ENCODE measurements at regions not wholly inside any gene's neighbourhood (a gene's known extent, or its start where the extent isn't known, plus 50 kb on each side); places are given as distances from the start of the nearest gene placed in this dataset.

GRCh38 chr6:99073223-99073622 lies 125.5 kb upstream of the FBXL4 start:
- TF ChIP-seq POLR2A (IDR thresholded peaks at IDR 0.05) = no peak
- TF ChIP-seq, protein P1, sequence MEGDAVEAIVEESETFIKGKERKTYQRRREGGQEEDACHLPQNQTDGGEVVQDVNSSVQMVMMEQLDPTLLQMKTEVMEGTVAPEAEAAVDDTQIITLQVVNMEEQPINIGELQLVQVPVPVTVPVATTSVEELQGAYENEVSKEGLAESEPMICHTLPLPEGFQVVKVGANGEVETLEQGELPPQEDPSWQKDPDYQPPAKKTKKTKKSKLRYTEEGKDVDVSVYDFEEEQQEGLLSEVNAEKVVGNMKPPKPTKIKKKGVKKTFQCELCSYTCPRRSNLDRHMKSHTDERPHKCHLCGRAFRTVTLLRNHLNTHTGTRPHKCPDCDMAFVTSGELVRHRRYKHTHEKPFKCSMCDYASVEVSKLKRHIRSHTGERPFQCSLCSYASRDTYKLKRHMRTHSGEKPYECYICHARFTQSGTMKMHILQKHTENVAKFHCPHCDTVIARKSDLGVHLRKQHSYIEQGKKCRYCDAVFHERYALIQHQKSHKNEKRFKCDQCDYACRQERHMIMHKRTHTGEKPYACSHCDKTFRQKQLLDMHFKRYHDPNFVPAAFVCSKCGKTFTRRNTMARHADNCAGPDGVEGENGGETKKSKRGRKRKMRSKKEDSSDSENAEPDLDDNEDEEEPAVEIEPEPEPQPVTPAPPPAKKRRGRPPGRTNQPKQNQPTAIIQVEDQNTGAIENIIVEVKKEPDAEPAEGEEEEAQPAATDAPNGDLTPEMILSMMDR (IDR thresholded peaks at IDR 0.05) = no peak

Data from uterus (tissue), 2 donors.